ENCODE measurements at regions not wholly inside any gene's neighbourhood (a gene's known extent, or its start where the extent isn't known, plus 50 kb on each side); places are given as distances from the start of the nearest gene placed in this dataset.

DNA sequence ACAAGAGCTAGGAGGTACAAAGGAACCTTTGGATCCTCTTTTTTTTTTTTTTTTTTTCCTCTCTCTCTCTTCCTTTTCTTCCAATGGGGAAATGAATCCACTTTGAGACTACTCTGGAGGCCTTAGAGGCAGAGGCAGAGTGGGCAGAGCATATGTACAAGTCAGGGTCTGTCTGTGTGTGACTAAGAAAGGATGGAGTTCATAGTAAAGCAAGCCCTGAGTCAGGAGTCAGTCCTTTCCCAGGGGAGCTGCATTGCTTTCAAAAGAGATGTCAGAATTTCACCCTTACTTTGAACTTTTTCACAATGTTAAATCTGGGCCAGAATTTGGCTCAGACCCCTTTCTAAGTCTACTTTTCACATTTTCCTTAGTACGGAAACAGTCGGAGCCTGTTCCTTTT lies 792.4 kb upstream of the C9orf72 start:
- BruUV-seq (replicated peaks), result no TSS peak
- no peak overlapping the region for H2AFZ ChIP-seq (ENCODE audit: low read depth, low read length, poor library complexity, severe bottlenecking)
- no peak overlapping the region for H3K4me2 ChIP-seq (ENCODE audit: low read length)
- no peak overlapping the region for H3K27ac ChIP-seq (ENCODE audit: low read depth, low read length)
- H3K4me3 ChIP-seq (replicated peaks in 1 of 2; ENCODE audit: low read depth in 1 of 2, low read length in 2 of 2), result no peak overlapping the region
- RAD21 ChIA-PET (ENCODE audit: low non-redundant PET in 1 of 2, low total read pairs in 2 of 2, uncharacterized antibody in 2 of 2, unreplicated experiment in 2 of 2), result no interaction called here
- POLR2A ChIA-PET, result no interaction called here
- intact Hi-C loops (cut with micrococcal nuclease), result no loop called here
- no peaks in the 10 kb centered on the region for H3K27me3 ChIP-seq (ENCODE audit: insufficient read depth, low read length)
- no peak for DNase-seq (ENCODE audit: low read depth, low spot score)
- CTCF ChIA-PET, result no interaction called here
- no peak for ATAC-seq
- no peaks in the 10 kb centered on the region for H3K4me1 ChIP-seq (ENCODE audit: control insufficient read depth in 1 of 2, insufficient read depth in 2 of 2, low read length in 2 of 2)
- H3K9me2 ChIP-seq (ENCODE audit: insufficient read depth), result no peaks in the 10 kb centered on the region
- H3K36me3 ChIP-seq (ENCODE audit: control insufficient read depth in 1 of 2, insufficient read depth in 2 of 2, low read length in 2 of 2), result no peaks in the 10 kb centered on the region
- H3K79me2 ChIP-seq (ENCODE audit: insufficient read depth, low read length), result no peaks in the 10 kb centered on the region
- TF ChIP-seq SIN3A (IDR thresholded peaks at IDR 0.05; ENCODE audit: low read depth) (no peak), ZFX (IDR thresholded peaks at IDR 0.05) (no peak), CBX3 (IDR thresholded peaks at IDR 0.05; ENCODE audit: low read depth) (no peak), YY1 (IDR thresholded peaks at IDR 0.05; ENCODE audit: extremely low read depth, insufficient replicate concordance, low read depth, low read length) (no peak), POLR2A (IDR thresholded peaks at IDR 0.05; ENCODE audit: borderline replicate concordance, extremely low read depth, insufficient read depth, insufficient read length) (no peak), ELF1 (IDR thresholded peaks at IDR 0.05; ENCODE audit: borderline replicate concordance, low read depth) (no peak)
- TF ChIP-seq, protein P1, sequence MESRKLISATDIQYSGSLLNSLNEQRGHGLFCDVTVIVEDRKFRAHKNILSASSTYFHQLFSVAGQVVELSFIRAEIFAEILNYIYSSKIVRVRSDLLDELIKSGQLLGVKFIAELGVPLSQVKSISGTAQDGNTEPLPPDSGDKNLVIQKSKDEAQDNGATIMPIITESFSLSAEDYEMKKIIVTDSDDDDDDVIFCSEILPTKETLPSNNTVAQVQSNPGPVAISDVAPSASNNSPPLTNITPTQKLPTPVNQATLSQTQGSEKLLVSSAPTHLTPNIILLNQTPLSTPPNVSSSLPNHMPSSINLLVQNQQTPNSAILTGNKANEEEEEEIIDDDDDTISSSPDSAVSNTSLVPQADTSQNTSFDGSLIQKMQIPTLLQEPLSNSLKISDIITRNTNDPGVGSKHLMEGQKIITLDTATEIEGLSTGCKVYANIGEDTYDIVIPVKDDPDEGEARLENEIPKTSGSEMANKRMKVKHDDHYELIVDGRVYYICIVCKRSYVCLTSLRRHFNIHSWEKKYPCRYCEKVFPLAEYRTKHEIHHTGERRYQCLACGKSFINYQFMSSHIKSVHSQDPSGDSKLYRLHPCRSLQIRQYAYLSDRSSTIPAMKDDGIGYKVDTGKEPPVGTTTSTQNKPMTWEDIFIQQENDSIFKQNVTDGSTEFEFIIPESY (IDR thresholded peaks at IDR 0.05; ENCODE audit: extremely low read depth, insufficient replicate concordance, low read length), result no peak
- TF ChIP-seq, protein P2, sequence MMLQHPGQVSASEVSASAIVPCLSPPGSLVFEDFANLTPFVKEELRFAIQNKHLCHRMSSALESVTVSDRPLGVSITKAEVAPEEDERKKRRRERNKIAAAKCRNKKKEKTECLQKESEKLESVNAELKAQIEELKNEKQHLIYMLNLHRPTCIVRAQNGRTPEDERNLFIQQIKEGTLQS (IDR thresholded peaks at IDR 0.05), result no peak
- TF ChIP-seq, protein P3, sequence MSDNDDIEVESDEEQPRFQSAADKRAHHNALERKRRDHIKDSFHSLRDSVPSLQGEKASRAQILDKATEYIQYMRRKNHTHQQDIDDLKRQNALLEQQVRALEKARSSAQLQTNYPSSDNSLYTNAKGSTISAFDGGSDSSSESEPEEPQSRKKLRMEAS (IDR thresholded peaks at IDR 0.05), result no peak
- TF ChIP-seq, protein P4, sequence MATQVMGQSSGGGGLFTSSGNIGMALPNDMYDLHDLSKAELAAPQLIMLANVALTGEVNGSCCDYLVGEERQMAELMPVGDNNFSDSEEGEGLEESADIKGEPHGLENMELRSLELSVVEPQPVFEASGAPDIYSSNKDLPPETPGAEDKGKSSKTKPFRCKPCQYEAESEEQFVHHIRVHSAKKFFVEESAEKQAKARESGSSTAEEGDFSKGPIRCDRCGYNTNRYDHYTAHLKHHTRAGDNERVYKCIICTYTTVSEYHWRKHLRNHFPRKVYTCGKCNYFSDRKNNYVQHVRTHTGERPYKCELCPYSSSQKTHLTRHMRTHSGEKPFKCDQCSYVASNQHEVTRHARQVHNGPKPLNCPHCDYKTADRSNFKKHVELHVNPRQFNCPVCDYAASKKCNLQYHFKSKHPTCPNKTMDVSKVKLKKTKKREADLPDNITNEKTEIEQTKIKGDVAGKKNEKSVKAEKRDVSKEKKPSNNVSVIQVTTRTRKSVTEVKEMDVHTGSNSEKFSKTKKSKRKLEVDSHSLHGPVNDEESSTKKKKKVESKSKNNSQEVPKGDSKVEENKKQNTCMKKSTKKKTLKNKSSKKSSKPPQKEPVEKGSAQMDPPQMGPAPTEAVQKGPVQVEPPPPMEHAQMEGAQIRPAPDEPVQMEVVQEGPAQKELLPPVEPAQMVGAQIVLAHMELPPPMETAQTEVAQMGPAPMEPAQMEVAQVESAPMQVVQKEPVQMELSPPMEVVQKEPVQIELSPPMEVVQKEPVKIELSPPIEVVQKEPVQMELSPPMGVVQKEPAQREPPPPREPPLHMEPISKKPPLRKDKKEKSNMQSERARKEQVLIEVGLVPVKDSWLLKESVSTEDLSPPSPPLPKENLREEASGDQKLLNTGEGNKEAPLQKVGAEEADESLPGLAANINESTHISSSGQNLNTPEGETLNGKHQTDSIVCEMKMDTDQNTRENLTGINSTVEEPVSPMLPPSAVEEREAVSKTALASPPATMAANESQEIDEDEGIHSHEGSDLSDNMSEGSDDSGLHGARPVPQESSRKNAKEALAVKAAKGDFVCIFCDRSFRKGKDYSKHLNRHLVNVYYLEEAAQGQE (IDR thresholded peaks at IDR 0.05; ENCODE audit: low read depth), result no peak
- TF ChIP-seq, protein P5, sequence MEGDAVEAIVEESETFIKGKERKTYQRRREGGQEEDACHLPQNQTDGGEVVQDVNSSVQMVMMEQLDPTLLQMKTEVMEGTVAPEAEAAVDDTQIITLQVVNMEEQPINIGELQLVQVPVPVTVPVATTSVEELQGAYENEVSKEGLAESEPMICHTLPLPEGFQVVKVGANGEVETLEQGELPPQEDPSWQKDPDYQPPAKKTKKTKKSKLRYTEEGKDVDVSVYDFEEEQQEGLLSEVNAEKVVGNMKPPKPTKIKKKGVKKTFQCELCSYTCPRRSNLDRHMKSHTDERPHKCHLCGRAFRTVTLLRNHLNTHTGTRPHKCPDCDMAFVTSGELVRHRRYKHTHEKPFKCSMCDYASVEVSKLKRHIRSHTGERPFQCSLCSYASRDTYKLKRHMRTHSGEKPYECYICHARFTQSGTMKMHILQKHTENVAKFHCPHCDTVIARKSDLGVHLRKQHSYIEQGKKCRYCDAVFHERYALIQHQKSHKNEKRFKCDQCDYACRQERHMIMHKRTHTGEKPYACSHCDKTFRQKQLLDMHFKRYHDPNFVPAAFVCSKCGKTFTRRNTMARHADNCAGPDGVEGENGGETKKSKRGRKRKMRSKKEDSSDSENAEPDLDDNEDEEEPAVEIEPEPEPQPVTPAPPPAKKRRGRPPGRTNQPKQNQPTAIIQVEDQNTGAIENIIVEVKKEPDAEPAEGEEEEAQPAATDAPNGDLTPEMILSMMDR (IDR thresholded peaks at IDR 0.05 in 2 of 3, conservative IDR thresholded peaks at IDR 0.05 in 1 of 3; ENCODE audit: borderline replicate concordance in 1 of 3, insufficient read depth in 1 of 3, low read depth in 2 of 3, low read length in 2 of 3), result no peak
- no peaks in the 10 kb centered on the region for H4K20me1 ChIP-seq (ENCODE audit: insufficient read depth)
- no peak overlapping the region for H3K9ac ChIP-seq (ENCODE audit: low read length)
- H3K9me3 ChIP-seq (ENCODE audit: control insufficient read depth in 1 of 2, insufficient read depth in 1 of 2, low read depth in 1 of 2, low read length in 2 of 2), result peaks cover 0 to 9% of the 10 kb centered on the region in 2 experiments; a peak in 1 of 4 replicates
